CD4-positive, alpha-beta T cell treated with Interleukin-10 for 1 hour (primary cell): ENCODE measurements at regions not wholly inside any gene's neighbourhood (a gene's known extent, or its start where the extent isn't known, plus 50 kb on each side); places are given as distances from the start of the nearest gene placed in this dataset.
"Not testable (repeated sequence)": the region's sequence is repeated elsewhere in the genome, so short reads cannot be mapped to it uniquely, and the experiment has no call there.

Experiments used
- DNase-seq: peaks from one replicate; pipeline ENCODE4 v3.0.0-alpha.2; 2020

DNA sequence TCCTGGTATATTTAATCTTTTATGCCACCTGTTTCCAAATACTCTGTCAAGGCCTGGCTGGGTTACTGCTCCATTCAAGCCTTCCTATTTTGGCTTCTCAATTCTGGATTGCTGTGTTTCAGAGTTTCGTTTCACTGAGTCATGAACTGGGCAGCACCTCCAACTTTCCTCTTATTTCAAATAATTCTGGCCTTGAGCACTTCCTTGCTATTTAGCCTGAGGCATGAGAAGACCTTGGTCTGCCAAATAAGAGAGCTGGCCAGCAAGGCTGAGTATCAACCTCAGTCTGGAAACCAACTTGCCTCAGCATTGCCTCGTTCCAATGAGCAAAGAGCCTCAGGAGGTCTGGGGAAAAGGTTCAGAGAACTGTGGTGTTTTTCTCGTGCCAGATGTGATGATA is 66.6 kb downstream of the TNFAIP3 start:
- no peak for DNase-seq

DNA sequence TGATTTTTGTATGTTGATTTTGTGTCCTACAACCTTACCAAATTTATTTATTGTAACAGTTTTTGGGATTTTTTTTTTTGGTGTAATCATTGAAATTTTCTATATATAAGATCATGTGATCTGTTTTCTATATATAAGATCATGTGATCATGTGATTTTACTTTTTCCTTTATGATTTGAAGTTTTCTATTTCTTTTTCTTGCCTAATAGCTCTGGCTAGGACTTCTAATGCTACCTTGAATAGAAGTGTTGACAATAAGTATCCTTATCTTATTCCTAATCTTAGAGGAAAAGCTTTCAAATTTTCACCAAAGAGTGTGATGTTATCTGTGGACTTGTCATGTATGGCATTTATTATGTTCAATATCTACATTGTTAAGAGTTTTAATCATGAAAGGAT is 69.7 kb downstream of the TNFAIP3 start:
- DNase-seq = no peak

DNA sequence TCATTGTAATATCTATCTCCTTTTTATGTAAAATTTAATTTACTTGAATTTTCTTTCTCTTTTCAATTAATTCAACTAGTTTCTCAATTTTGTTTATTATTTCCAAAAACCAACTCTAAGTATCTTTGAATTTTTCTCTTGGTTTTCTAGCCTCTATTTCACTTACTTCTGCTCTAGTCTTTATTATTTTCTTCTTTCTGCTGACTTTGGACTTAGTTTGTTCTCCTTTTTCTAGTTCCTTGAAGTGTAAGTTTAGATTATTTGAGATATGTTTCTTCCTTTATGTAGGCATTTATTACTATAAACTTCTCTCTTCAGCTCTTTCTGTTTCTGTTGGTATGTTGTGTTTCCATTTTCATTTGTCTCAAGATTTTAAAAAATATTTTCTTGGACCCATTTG is 70.8 kb downstream of the TNFAIP3 start:
- no peak for DNase-seq

DNA sequence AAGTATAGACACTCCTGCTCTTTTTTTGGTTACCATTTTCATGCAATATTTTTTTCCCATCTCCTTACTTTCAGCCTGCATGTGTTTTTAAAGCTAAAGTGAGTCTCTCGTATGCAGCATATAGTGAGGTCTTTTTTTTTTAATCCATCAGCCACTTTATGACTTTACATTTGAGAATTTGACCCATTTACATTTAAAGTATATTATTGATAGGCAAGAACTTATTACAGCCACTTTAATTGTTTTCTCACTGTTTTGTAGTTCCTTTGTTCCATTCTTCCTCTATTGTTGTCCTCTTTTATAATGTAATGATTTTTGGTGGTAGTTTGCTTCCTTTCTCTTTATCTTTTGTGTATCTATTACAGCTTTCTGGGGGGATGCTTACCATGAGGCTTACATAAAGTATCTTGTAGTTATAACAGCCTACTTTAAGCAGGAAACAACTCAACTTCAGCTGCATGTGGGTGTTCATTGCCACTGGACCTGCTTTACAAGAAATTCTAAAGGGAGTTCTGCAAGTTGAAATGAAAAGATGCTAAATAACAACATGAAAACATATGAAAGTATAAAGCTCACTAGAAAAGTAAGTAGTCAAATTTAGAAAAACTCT is 71.8 kb downstream of the TNFAIP3 start:
- DNase-seq = no peak

DNA sequence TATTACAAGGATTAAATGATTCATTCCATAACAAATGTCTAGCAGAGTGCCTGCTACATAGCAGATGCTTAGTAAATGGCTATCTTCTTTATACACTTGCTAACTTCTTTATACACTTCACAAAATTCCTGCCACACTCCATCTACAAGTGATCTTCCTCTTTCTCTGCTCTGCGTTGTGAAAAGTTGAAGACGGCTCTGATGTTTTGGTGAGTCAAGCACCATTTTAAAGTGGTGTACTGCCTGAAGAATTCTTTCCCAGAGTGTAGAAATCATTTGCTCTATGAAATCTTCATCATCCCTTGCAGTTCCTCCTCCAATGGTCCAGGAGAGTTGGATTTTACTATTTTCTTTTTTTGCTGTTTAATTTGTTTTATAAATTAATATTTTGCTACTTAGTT is 74.9 kb downstream of the TNFAIP3 start:
- no peak for DNase-seq

DNA sequence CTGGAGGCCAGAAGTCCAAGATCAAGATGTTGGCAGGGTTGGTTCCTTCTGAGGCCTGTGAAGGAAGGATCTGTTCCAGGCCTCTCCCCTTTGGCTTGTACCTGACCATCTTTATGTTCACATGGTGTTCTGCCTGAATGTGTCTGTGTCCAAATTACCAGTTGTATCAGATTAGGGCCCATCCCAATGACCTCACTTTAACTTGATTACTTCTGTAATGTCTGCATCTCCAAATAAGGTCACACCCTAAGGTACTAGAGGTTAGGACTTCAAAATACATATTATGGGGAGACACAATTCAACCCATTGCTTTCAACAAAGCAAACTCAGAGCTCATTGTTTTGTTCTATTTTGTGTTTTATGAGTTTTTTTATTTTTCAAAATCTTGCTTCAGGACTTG is 75.7 kb downstream of the TNFAIP3 start:
- DNase-seq = no peak

DNA sequence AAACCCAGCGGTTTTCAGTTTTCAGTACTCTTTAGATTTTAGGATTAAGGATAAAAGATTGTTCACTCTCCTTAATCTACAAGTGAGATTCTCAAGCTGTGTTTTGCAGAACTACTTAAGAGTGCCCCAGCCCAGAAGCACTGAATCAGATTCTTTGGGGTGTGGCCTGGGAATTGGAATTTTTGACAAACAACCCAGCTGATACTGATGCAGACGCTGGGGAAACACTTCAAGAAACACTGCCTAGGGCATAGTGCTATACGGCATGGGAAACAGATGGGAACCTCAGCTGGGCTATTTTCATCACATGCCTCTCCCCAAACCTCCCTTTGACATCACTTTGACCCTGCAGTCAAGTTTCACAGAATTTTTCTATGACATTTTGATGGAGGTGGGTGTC is 77.3 kb downstream of the TNFAIP3 start:
- not testable (repeated sequence) for DNase-seq

DNA sequence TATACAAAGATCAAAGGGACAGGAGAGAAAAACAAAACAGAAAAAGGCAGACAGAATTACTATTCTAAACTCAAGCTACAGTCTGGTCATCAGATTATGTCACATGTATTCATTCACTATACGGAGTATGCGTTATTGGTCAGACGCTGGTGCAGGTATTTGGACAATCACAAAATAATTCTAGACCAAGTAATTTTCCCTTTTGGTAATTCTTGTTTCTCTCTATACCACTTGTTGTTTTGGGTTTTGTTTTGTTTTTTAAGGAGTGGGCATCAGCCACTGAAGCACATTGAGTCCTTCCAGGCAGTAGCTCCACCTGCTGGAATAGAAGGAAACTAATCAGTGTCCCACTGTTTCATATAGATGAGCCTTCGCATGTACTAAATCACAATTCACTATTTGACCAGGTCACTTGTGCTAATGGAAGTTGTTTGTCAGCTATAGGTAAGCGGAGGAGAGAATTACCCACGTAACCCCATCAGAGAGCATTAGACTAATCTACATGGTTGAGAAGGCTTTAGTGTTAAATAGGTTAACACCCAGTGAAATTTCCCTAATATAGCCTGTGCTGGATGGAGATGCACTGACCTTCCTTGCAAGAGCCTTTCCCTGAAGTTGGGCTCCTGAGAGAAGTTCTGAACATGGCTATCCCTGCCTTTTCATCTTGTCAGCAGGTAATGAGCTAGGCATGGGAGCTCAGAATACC is 77.9 kb downstream of the TNFAIP3 start:
- DNase-seq = peak; percentile 61

DNA sequence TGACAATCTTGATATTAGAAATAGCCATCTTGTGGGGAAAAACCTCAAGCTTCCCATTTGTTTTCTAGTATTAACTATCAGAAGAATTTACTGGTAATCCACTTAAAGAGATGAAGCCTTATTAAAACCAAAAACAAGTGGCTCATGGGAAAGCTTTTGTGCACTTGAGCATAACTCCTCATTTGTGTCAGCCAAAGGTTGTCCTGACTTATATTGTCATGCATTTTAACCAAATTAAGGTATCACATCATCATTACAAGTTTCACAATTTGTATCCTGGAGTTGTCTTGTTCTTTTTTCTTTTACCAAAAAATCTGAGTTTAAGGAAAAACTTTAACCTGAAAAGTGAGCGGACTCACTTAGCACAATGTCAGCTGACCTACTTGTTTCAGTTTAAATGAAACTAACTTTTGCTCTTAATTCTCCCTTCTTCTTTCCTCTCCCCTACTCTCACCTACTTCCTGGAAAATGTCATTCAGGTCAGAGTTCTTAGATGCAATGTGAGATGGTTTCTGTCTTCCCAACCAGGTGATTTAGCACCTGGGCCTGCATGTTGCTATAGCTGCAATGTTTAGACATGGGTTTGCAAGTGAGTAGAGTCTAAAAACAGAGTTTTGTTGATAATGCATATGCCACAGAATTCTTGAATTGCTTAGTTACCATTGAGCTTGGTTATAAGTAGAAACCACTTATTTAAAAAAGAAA is 82.8 kb downstream of the TNFAIP3 start:
- DNase-seq = peak; percentile 53

DNA sequence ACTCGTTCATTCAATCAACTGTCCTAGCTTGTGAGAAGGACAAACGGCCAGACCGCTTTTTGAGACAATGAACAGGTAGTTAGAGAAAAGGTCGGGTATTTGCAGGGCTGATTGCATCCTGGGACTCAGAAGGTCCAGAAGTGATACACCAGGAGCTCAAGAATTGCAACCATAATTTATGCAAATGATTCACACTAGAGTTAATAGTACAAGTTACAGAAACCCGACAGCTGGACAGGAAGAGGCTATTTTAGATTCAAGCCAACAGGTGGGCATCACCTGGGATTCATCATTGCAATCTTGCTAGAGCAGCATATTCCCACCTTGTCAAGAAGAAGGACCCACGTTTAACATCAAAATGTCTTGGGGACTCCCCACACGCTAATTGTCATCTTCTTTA is 83.5 kb downstream of the TNFAIP3 start:
- DNase-seq = no peak

DNA sequence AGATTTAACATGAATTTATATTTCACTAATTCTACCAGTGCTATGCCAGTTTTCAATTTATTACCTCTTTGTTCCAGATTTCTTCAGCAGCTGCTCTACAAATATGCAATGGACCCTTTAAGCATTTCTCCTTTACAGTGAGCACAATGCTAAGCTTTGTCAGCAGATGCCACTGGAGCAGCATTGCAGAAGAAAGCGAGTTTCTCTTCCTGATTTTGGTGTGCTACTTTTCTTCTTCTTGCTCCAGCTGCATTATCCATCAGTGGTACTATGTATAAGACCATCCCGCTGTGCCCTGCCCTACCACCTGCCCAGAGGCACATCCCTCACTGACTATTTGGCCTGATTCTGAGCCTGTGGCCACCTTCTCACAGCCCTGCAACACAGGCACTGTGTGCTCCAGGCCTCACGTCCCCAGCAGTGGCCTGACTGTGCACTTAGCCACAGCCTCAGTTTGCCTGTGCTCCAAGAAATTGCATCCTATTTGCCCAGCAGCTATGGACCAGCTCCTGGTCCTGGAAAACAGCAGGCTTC is 84.1 kb downstream of the TNFAIP3 start:
- DNase-seq = no peak

DNA sequence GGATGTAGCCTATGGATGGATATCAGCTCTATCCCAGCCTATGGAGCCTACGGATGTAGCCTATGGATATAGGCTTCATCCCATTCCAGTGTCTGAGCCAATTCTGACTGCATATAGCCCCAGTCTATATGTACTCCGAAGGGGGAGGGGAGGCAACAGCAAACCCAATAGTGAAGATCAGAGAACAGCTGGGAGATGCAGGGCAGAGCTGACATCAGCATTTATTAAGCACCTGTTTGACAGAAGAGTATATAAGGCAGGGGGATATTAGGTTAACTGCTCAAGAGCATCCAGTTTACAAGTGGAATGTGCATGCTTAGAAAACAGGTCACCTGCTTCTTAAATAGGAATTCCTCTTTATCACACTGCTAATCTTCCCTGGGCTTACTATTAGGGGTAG is 85.2 kb downstream of the TNFAIP3 start:
- no peak for DNase-seq

DNA sequence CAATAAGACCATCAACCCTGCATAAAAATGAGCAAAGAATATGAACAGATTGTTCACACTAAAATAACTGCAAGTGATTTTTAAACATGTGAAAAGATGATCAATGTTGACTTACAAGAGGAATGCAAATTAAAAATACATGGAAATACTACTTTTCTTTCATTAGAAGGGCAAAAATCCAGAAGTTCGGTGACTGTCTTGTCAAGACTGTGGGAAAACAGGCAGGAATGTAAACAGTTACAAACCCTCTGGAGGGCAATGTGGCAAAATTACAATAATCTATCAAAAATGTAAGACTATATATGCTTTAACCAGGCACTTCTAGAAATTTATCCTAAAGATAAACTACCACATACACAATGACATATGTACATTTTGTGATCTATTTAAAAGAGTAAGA is 86.7 kb downstream of the TNFAIP3 start:
- DNase-seq = no peak

DNA sequence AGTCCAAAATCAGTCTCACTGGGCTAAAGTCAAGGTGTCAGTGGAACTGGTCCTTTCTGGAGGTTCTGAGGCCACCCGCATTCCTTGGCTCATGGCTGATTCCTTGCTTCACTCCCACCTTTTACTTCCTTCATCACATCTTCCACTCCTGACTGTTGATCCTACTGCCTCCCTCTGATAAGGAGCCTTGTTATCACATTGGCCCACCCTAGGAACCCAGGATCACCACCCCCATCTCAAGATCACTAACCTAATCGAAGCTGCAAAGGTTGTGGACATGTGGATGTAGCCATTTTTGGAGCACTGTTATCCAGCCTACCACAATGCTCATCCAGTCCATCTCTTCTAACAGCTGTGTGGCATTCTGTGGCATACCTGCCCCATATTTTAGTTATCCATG is 87.2 kb downstream of the TNFAIP3 start:
- DNase-seq = no peak

DNA sequence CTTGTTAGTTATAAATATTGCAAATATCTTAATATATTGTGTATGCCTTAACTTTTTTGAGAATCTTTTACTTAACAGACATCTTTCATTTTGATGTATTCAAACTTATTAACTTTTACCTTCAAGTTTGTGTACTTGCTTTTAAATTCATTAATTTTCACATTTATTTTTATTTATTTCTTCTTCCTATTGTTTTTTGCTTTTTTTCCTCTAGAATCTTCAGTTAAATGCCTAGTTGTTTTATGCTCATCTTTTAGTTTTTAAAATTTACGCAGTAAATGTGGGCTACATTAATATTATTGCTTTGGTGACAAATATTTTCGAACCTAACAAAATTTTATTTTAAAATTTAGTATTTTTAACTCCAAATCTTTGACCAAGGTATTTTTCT is 89.0 kb downstream of the TNFAIP3 start:
- no peak for DNase-seq

DNA sequence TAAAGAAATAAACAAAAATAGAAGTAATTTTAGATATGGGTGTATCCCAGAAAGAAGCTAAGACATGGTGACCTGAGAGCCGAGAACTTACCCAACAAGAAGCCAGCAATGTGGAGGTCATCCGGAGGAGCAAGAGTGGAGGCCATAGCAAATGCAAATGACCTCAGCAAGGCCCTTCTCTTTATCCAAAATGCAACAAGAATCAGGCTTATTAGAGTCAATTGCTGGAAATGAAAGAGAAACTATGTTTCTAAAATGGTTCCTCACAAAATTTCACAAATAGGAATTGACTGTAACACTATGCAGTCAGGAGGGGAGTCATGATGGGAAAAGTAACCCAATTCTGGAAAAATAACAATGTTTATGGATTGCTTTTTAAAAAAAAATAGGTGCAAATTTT is 90.4 kb downstream of the TNFAIP3 start:
- no peak for DNase-seq

DNA sequence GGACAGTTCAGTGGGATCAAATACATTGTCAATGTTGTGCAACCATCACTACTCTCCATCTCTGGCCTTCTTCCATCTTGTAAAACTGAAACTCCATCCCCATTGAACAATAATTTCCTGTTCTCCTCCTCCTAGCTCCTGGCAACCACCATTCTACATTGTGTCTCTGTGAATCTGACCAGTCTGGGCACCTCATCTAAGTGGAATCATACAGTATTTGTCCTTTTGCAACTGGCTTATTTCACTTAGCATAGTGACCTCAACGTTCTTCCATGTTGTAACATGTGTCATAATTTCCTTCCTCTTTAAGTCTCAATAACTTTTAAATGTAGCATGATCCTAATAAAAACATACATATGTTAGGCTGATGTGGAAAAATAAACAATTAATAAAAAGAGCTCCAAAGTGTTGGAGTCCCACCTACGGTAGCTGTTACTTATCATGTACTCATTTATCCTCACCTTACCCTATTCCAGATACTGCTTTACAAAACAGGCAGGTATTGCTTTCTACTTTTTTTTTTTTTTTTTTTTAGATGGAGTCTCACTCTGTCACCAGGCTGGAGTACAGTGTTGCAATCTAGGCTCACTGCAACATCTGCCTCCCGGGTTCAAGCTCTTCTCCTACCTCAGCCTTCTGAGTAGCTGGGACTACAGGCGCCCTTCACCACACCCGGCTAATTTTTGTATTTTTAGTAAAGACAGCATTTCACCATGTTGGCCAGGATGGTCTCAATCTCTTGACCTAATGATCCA is 91.9 kb downstream of the TNFAIP3 start:
- no peak for DNase-seq

DNA sequence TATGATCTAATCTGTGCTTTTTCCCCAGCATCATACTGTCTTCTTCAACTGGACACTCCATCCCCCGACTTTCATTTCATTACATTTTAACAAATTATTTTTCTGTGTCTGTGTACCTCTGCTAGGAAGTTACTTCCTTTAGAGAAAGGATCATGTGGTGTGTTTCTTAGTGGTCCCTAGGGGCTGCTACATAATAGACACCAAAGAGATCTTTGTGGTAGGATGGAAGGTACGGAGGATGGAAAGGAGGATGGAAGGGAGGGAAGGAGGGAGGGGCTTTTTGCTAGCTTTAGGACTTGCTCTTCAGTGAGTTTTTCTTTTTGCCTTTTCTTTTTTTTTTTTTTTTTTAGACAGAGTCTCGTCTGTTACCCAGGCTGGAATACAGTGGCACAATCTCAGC is 95.7 kb downstream of the TNFAIP3 start:
- no peak for DNase-seq

DNA sequence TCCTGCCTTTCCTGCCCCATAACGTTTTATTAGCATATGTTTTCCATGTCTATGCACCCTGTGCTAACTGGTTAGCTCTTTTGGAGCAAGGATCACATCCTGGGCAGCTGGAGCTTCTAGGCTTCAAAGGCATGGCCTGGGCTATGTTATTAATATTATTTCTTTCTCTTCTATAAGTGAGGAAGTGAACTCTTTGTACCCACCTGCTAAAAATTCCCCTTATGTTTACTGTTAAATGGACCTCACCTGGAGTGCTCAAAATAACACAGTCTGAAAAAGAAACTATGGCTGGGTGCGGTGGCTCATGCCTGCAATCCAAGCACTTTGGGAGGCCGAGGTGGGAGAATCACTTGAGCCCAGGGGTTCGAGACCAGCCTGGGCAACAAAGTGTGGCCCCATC is 97.8 kb downstream of the TNFAIP3 start:
- no peak for DNase-seq

DNA sequence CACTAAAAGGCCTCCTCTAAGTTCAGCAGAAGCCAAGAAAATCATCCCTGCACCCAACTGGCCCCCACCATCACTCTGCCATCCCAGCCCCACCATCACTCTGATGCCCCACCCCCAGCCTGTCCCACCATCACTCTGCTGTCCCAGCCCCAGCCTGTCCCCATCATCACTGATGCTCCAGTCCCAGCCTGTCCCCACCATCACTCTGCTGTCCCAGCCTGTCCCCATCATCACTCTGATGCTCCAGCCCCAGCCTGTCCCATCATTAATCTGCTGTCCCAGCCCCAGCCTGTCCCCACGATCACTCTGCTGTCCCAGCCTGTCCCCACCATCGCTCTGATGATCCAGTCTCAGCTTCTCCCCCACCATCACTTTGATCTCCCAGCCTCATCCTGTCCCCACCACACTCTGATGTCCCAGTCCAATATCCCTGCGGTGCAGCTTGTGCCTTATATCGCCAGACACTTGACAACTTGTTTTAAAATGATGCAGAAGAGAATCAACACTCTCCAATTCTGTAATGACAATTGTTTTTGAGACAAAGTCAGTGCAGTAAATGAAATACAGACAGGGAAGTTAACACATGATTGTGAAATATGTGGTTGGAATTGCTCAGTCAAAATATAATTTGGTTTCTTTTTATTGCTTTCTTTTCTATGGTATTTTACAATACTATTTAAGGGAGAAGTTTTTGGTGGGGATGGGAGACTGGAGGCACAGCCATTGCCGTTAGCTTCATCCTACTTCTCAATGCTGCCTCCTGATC is 100.8 kb downstream of the TNFAIP3 start:
- DNase-seq = no peak

DNA sequence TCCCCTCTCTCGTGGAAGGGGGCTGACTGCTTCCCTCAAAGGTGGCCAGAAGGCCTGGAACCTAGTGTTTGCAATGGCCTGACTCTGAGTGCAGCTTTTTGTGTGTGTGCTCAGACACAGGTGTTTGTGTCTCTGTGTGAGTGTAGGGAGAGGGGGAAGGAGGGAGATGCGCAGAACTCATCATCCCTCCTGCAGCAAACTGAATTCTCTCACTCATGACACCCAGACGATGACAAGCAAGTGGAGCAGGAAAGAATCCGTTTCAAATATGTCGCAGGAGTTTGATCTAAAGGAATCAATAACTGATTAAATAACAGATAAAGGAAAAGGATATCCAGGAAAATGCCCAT is 101.4 kb downstream of the TNFAIP3 start:
- DNase-seq = no peak

DNA sequence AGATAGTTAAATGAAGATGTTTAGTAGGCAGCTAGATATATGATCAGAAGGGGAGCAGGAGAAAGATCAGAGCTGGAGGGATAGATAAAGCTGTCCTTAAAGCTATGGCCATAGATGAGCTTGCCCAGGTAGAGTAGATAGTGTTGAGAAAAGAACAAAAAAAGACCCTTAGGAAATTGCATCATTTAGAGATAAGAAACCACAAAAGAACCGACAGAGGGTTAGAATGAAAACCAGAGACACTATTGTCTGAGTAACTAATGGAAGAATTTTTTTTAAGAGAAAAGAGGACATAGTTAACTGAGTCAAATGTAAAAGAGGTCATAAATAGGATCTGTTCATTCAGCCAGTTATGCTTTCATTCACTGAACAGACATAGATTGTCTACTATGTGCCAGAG is 101.8 kb downstream of the TNFAIP3 start:
- DNase-seq = no peak

DNA sequence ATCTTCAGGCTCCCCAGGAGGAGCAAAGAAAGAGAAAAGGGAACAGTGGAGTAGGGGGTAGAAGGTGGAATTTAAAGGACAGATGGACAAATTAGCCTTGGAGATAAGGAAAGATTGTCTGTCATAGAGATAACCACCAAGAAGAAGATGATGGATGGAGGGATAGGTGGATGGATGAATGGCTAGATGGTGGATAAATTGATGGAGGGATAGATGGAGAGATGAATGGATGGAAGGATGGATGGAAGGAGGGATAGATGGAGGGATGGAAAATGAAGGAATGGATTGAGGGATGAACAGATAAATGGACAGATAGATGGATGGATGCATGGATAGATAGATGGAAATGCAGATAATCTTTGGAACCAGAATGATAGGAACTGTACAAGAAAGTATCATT is 102.8 kb downstream of the TNFAIP3 start:
- DNase-seq = no peak
